Liver (tissue), 7 donors: ENCODE measurements at regions not wholly inside any gene's neighbourhood (a gene's known extent, or its start where the extent isn't known, plus 50 kb on each side); places are given as distances from the start of the nearest gene placed in this dataset.

Source experiments
- DNase-seq: peaks from one replicate; pipeline ENCODE4 v3.0.0-alpha.2; 2017; ENCODE audit warnings: low spot score
- H3K27ac ChIP-seq, 2 donors: one replicate each; pipeline ENCODE4 v1.7.0; 2013; ENCODE audit warnings: inconsistent platforms in 2 of 2, low read length in 2 of 2, control low read depth in 1 of 2, low read depth in 1 of 2, mild to moderate bottlenecking in 1 of 2
- H3K27me3 ChIP-seq, 4 donors: one replicate each; pipeline versions ENCODE4 v1.6.1 to v1.7.0; 2013; ENCODE audit warnings: low read length in 3 of 4, inconsistent platforms in 1 of 4, mild to moderate bottlenecking in 1 of 4, moderate library complexity in 1 of 4; ENCODE audit not compliant: control insufficient read depth in 4 of 4, insufficient read depth in 4 of 4
- H3K36me3 ChIP-seq, 4 donors: one replicate each; pipeline versions ENCODE4 v1.6.1 to v1.7.0; 2013; ENCODE audit warnings: low read length in 3 of 4, mild to moderate bottlenecking in 3 of 4, low read depth in 1 of 4, moderate library complexity in 1 of 4; ENCODE audit not compliant: control insufficient read depth in 4 of 4, insufficient read depth in 3 of 4
- H3K4me1 ChIP-seq, 4 donors: one replicate each; pipeline versions ENCODE4 v1.6.1 to v1.7.0; 2013; ENCODE audit warnings: low read length in 3 of 4, mild to moderate bottlenecking in 3 of 4, moderate library complexity in 1 of 4; ENCODE audit not compliant: control insufficient read depth in 4 of 4, insufficient read depth in 4 of 4
- H3K4me3 ChIP-seq, 3 donors: one replicate each; pipeline versions ENCODE4 v1.6.1 to v1.7.0; 2013; ENCODE audit warnings: low read length in 3 of 3, control low read depth in 1 of 3, low read depth in 1 of 3, mild to moderate bottlenecking in 1 of 3
- H3K9ac ChIP-seq, 2 donors: one replicate each; pipeline ENCODE4 v1.7.0; 2013; ENCODE audit warnings: low read length in 2 of 2, mild to moderate bottlenecking in 2 of 2, moderate library complexity in 2 of 2, control low read depth in 1 of 2, low read depth in 1 of 2
- H3K9me3 ChIP-seq, 4 donors: one replicate each; pipeline versions ENCODE4 v1.6.1 to v1.7.0; 2013; ENCODE audit warnings: low read length in 3 of 4; ENCODE audit not compliant: control insufficient read depth in 4 of 4
- ATF3 ChIP-seq: IDR thresholded peaks from 2 replicates; pipeline ENCODE4 v1.6.1; 2016; ENCODE audit warnings: antibody characterized with exemption
- EGR1 ChIP-seq, 2 donors: IDR thresholded peaks; 2 replicates each; pipeline ENCODE4 v1.6.1; 2016 to 2018; ENCODE audit warnings: antibody characterized with exemption in 2 of 2, low read depth in 2 of 2
- FOXA1 ChIP-seq: IDR thresholded peaks from 2 replicates; pipeline ENCODE4 v1.6.1; 2016; ENCODE audit warnings: antibody characterized with exemption
- GABPA ChIP-seq, 2 donors: IDR thresholded peaks in 1 of 2; conservative IDR thresholded peaks in 1 of 2; 2 replicates each; pipeline ENCODE4 v1.6.1; 2016; ENCODE audit warnings: antibody characterized with exemption in 2 of 2, mild to moderate bottlenecking in 1 of 2, moderate library complexity in 1 of 2
- HNF4A ChIP-seq, 2 donors: conservative IDR thresholded peaks; 2 replicates each; pipeline ENCODE4 v1.6.1; 2016; ENCODE audit warnings: antibody characterized with exemption in 2 of 2, mild to moderate bottlenecking in 2 of 2
- JUND ChIP-seq, 2 donors: IDR thresholded peaks; 2 replicates each; pipeline ENCODE4 v1.6.1; 2016; ENCODE audit warnings: antibody characterized with exemption in 2 of 2
- MAX ChIP-seq: IDR thresholded peaks from 2 replicates; pipeline ENCODE4 v1.6.1; 2016; ENCODE audit warnings: antibody characterized with exemption
- NR2F2 ChIP-seq: IDR thresholded peaks from 2 replicates; pipeline ENCODE4 v1.6.1; 2016; ENCODE audit warnings: antibody characterized with exemption
- RAD21 ChIP-seq, 2 donors: IDR thresholded peaks; 2 replicates each; pipeline ENCODE4 v1.6.1; 2016; ENCODE audit warnings: antibody characterized with exemption in 2 of 2, mild to moderate bottlenecking in 2 of 2
- REST ChIP-seq: IDR thresholded peaks from 2 replicates; pipeline ENCODE4 v1.6.1; 2016; ENCODE audit warnings: antibody characterized with exemption, mild to moderate bottlenecking
- RXRA ChIP-seq, 2 donors: IDR thresholded peaks; 2 replicates each; pipeline ENCODE4 v1.6.1; 2017 to 2018; ENCODE audit warnings: antibody characterized with exemption in 2 of 2, mild to moderate bottlenecking in 1 of 2
- SP1 ChIP-seq: IDR thresholded peaks from 2 replicates; pipeline ENCODE4 v1.6.1; 2018; ENCODE audit warnings: antibody characterized with exemption, mild to moderate bottlenecking
- TAF1 ChIP-seq: conservative IDR thresholded peaks from 2 replicates; pipeline ENCODE4 v1.6.1; 2016; ENCODE audit warnings: antibody characterized with exemption, mild to moderate bottlenecking
- ZBTB33 ChIP-seq: IDR thresholded peaks from 2 replicates; pipeline ENCODE4 v1.6.1; 2016; ENCODE audit warnings: antibody characterized with exemption
- WGBS: extraction: QIAGEN DNeasy Blood & Tissue Kit; methylation state at CpG from one replicate; pipeline ENCODE4 v1.1.7; 2013; 5-methylcytosine and 5-hydroxymethylcytosine counted together
- donor health status: healthy.
- donor health status: healthy.
- donor health status: healthy.
- donor health status: healthy.

GRCh38 chr10:71038091-71038633, 149.8 kb upstream of the PCBD1 start (continued):
- TF ChIP-seq ZBTB33 = no peak
- TF ChIP-seq ATF3 = no peak
- no peak for TF ChIP-seq EGR1 (IDR thresholded peaks at IDR 0.05; ENCODE audit: low read depth in 2 of 2)
- no peak for TF ChIP-seq RXRA (IDR thresholded peaks at IDR 0.05)
- TF ChIP-seq JUND (IDR thresholded peaks at IDR 0.05) = no peak

- Histone ChIP-seq H3K27ac (no peak overlapping the region), H3K4me3 (no peak overlapping the region), H3K9me3 (no peaks in the 10 kb centered on the region), H3K27me3 (no peaks in the 10 kb centered on the region), H3K9ac (no peak overlapping the region), H3K36me3 (no peaks in the 10 kb centered on the region), H3K4me1 (no peaks in the 10 kb centered on the region)
- no peak for DNase-seq
- 96% methylated on average over 2 of the region's 2 CpGs for WGBS
- TF ChIP-seq NR2F2 (no peak), REST (no peak), RXRA (IDR thresholded peaks at IDR 0.05) (no peak), HNF4A (conservative IDR thresholded peaks at IDR 0.05) (no peak)
Measured at GRCh38 chr10:71038921-71039320, 150.6 kb upstream of the PCBD1 start.

- Histone ChIP-seq H3K9ac (no peak overlapping the region), H3K4me1 (no peaks in the 10 kb centered on the region), H3K9me3 (no peaks in the 10 kb centered on the region), H3K36me3 (no peaks in the 10 kb centered on the region), H3K4me3 (no peak overlapping the region), H3K27me3 (no peaks in the 10 kb centered on the region), H3K27ac (no peak overlapping the region)
- no peak for DNase-seq
- TF ChIP-seq RAD21 (IDR thresholded peaks at IDR 0.05) (no peak), GABPA (IDR thresholded peaks at IDR 0.05 in 1 of 2, conservative IDR thresholded peaks at IDR 0.05 in 1 of 2) (no peak), TAF1 (no peak), NR2F2 (no peak), REST (no peak), SP1 (no peak), FOXA1 (no peak), ATF3 (no peak), JUND (IDR thresholded peaks at IDR 0.05) (no peak), MAX (no peak)
- 88% methylated on average over 9 of the region's 9 CpGs for WGBS
Measured at GRCh38 chr10:71039551-71039950, 151.2 kb upstream of the PCBD1 start.
